Right lobe of liver (tissue), 6 donors: ENCODE measurements at regions not wholly inside any gene's neighbourhood (a gene's known extent, or its start where the extent isn't known, plus 50 kb on each side); places are given as distances from the start of the nearest gene placed in this dataset.
A peak's percentile ranks its signal among the peaks of the same experiment; 100 is the strongest.
"Not testable (repeated sequence)": the region's sequence is repeated elsewhere in the genome, so short reads cannot be mapped to it uniquely, and the experiment has no call there.

Source experiments
- ATAC-seq, 4 donors: fragments of 200-7000 bp; cut with Tn5 transposase; one replicate each; pipeline ENCODE4 v1.9.1; 2020; ENCODE audit warnings: mild to moderate bottlenecking in 4 of 4, moderate library complexity in 4 of 4
- DNase-seq, 3 donors: peaks; one replicate each; pipeline ENCODE4 v3.0.0-alpha.2; 2020
- H3K27ac ChIP-seq, 3 donors: fragments of 200-600 bp; one replicate each; pipeline ENCODE4 v1.8.0; 2022
- H3K27me3 ChIP-seq, 2 donors: fragments of 200-600 bp; one replicate each; pipeline ENCODE4 v1.8.0; 2022
- H3K36me3 ChIP-seq, 4 donors: fragments of 200-600 bp; sonication (generic) in 1 of 4; one replicate each; pipeline versions ENCODE4 v1.5.1 to v1.8.0; 2017 to 2022; ENCODE audit warnings: control low read depth in 1 of 4
- H3K4me1 ChIP-seq, 4 donors: fragments of 200-600 bp; sonication (generic) in 1 of 4; one replicate each; pipeline versions ENCODE4 v1.5.1 to v1.8.0; 2017 to 2022; ENCODE audit warnings: control low read depth in 1 of 4
- H3K4me3 ChIP-seq, 3 donors: fragments of 200-600 bp; one replicate each; pipeline ENCODE4 v1.8.0; 2022
- H3K9me3 ChIP-seq, 4 donors: fragments of 200-600 bp; sonication (generic) in 1 of 4; one replicate each; pipeline versions ENCODE4 v1.5.1 to v1.8.0; 2017 to 2022; ENCODE audit warnings: control low read depth in 1 of 4
- CTCF ChIP-seq, 4 donors: fragments of 200-600 bp in 3 of 4; fragments of 450-650 bp in 1 of 4; IDR thresholded peaks; one replicate each; pipeline versions ENCODE4 v1.5.1 to v1.8.0; 2016 to 2022; ENCODE audit warnings: antibody characterized with exemption in 4 of 4, mild to moderate bottlenecking in 2 of 4
- POLR2A ChIP-seq: fragments of 450-650 bp; IDR thresholded peaks from one replicate; pipeline ENCODE4 v1.6.1; 2017; ENCODE audit warnings: antibody characterized with exemption, mild to moderate bottlenecking
- WGBS: methylation state at CpG from one replicate; pipeline ENCODE4 v1.1.6; 2018; ENCODE audit warnings: low coverage, low lambda C conversion rate; ENCODE audit not compliant: insufficient coverage; ENCODE audit errors: missing lambda C conversion rate; 5-methylcytosine and 5-hydroxymethylcytosine counted together
- intact Hi-C, 2 donors: fragments of 100-400 bp; cut with DNase I; formaldehyde crosslinking; loops; one replicate each; pipeline versions ENCODE4 v1.11.2 to v1.14.1; 2022
- donor health status: DM: no; HTN: yes; CAD: no.
- donor health status: DM: no; HTN: no; CAD: no.
- donor health status: DM: no; HTN: no; CAD: no.
- donor health status: DM: no; HTN: yes; CAD: no.
- donor health status: DM: no; HTN: yes; CAD: no.

GRCh38 chr2:43006834-43007543 is 214.6 kb upstream of the HAAO start:
- H3K27ac ChIP-seq, result no peak overlapping the region
- no peaks in the 10 kb centered on the region for H3K27me3 ChIP-seq
- ATAC-seq, result peak in 1 of 4 donors; percentile 3
- TF ChIP-seq POLR2A (no peak), CTCF (IDR thresholded peaks at IDR 0.05) (no peak)
- H3K4me1 ChIP-seq, result peaks cover 0 to 27% (median 4%) of the 10 kb centered on the region in 4 donors
- H3K9me3 ChIP-seq, result no peaks in the 10 kb centered on the region
- intact Hi-C loops, result no loop called here
- DNase-seq, result no peak
- H3K4me3 ChIP-seq, result no peak overlapping the region
- H3K36me3 ChIP-seq, result no peaks in the 10 kb centered on the region
- 83% methylated on average over 2 of the region's 5 CpGs for WGBS

GRCh38 chr2:43005975-43006833 is 213.8 kb upstream of the HAAO start:
- no peaks in the 10 kb centered on the region for H3K27me3 ChIP-seq
- no peaks in the 10 kb centered on the region for H3K36me3 ChIP-seq
- 30% methylated on average over 3 of the region's 13 CpGs for WGBS
- ATAC-seq (peak in 3 of 4 donors; percentile 1 to 3 (median 1)), DNase-seq (peak in 1 of 3 donors; percentile 17)
- TF ChIP-seq CTCF (IDR thresholded peaks at IDR 0.05) (no peak), POLR2A (no peak)
- intact Hi-C loops, result no loop called here
- peak overlapping the region; percentile 33 to 80 (median 50) for H3K27ac ChIP-seq
- peaks cover 0 to 27% (median 4%) of the 10 kb centered on the region in 4 donors for H3K4me1 ChIP-seq
- H3K9me3 ChIP-seq, result no peaks in the 10 kb centered on the region
- H3K4me3 ChIP-seq, result peak overlapping the region in 2 of 3 donors; percentile 21 to 35

- no peaks in the 10 kb centered on the region for H3K9me3 ChIP-seq
- peaks cover 0 to 27% (median 4%) of the 10 kb centered on the region in 4 donors for H3K4me1 ChIP-seq
- no peaks in the 10 kb centered on the region for H3K36me3 ChIP-seq
- H3K27me3 ChIP-seq, result no peaks in the 10 kb centered on the region
- peak overlapping the region in 2 of 3 donors; percentile 21 to 35 for H3K4me3 ChIP-seq
- ATAC-seq (peak; percentile 95 to 96 (median 96)), DNase-seq (peak; percentile 67 to 85 (median 83))
- intact Hi-C loops, result no loop called here
- peak overlapping the region; percentile 33 to 80 (median 50) for H3K27ac ChIP-seq
- 21% methylated on average over 11 of the region's 15 CpGs for WGBS
- TF ChIP-seq POLR2A (peak; percentile 43), CTCF (IDR thresholded peaks at IDR 0.05) (no peak)
Measured at GRCh38 chr2:43005245-43005974, 213.0 kb upstream of the HAAO start.

GRCh38 chr2:43004879-43005244 is 212.5 kb upstream of the HAAO start:
- peaks cover 0 to 27% (median 4%) of the 10 kb centered on the region in 4 donors for H3K4me1 ChIP-seq
- no peaks in the 10 kb centered on the region for H3K27me3 ChIP-seq
- TF ChIP-seq CTCF (IDR thresholded peaks at IDR 0.05) (no peak), POLR2A (no peak)
- peak overlapping the region; percentile 33 to 80 (median 50) for H3K27ac ChIP-seq
- intact Hi-C loops, result no loop called here
- H3K9me3 ChIP-seq, result no peaks in the 10 kb centered on the region
- H3K36me3 ChIP-seq, result no peaks in the 10 kb centered on the region
- peak overlapping the region in 2 of 3 donors; percentile 21 to 35 for H3K4me3 ChIP-seq
- ATAC-seq (no peak), DNase-seq (no peak)
- WGBS, result 74% methylated on average over 5 of the region's 5 CpGs

GRCh38 chr2:43004126-43004865 is 211.9 kb upstream of the HAAO start:
- H3K36me3 ChIP-seq, ATAC-seq, intact Hi-C loops, H3K4me3 ChIP-seq, H3K27me3 ChIP-seq, H3K9me3 ChIP-seq: not testable (repeated sequence)
- Histone ChIP-seq H3K27ac (peak overlapping the region in 2 of 3 donors; percentile 33 to 80), H3K4me1 (peaks cover 0 to 27% (median 4%) of the 10 kb centered on the region in 4 donors)
- DNase-seq, result peak in 1 of 3 donors; percentile 31
- 80% methylated on average over 4 of the region's 11 CpGs for WGBS
